ENCODE measurements at regions not wholly inside any gene's neighbourhood (a gene's known extent, or its start where the extent isn't known, plus 50 kb on each side); places are given as distances from the start of the nearest gene placed in this dataset.

DNA sequence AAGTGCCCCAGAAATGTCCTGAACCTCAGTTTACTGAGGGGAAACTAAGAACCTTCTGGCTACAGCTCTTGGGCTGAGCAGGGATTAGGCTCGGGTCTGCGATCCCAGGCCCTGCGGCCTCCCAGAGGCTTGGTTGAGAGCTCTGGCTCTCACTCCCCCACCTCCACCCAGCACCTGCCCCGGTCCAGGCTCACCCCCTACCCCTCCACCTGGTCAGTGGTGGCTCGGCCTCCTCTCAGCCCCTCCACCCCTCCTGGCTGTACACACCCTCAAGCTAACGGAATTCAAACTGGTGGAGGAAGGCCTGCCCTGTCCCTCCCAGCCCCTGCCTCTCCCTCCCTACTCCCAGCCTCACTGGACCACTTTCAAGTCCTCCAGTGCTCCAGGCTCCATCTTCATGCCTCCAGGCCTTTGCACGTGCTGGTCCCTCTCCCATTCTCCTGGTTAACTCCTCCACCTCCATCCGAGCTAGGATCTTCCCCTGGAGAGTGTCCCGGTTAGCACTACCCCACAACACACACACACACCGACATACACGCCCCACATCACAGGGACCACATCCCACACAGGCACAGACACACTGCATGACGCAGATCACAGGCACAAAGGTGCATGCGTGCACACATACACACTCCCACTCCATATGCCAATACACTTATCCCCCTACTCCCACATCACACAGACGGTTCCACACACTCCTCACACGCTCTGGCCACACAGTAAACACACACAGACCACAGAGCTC lies 130.9 kb downstream of the C9orf50 start:
- ATAC-seq (peak; percentile 1 to 11), DNase-seq (peak; percentile 57 to 79 (median 76))
- Histone ChIP-seq H3K4me1 (ENCODE audit: control insufficient read depth, insufficient read depth, low read length) (peaks cover 22% of the 10 kb centered on the region), H3K9me3 (ENCODE audit: control insufficient read depth, low read length) (no peaks in the 10 kb centered on the region), H3K4me3 (ENCODE audit: low read length) (peak overlapping the region; percentile 40), H3K27ac (ENCODE audit: low read length) (peak overlapping the region; percentile 97), H3K27me3 (ENCODE audit: control insufficient read depth, insufficient read depth) (no peaks in the 10 kb centered on the region)
- intact Hi-C loops (cut with DNase I) = loop anchor here (5.0 to 10.0 kb wide), 8 partner anchors 115 to 355 kb away; partner anchors contain the start of gene IER5L (in 2 of the 4)
- 34% methylated on average over 15 of the region's 15 CpGs for WGBS

DNA sequence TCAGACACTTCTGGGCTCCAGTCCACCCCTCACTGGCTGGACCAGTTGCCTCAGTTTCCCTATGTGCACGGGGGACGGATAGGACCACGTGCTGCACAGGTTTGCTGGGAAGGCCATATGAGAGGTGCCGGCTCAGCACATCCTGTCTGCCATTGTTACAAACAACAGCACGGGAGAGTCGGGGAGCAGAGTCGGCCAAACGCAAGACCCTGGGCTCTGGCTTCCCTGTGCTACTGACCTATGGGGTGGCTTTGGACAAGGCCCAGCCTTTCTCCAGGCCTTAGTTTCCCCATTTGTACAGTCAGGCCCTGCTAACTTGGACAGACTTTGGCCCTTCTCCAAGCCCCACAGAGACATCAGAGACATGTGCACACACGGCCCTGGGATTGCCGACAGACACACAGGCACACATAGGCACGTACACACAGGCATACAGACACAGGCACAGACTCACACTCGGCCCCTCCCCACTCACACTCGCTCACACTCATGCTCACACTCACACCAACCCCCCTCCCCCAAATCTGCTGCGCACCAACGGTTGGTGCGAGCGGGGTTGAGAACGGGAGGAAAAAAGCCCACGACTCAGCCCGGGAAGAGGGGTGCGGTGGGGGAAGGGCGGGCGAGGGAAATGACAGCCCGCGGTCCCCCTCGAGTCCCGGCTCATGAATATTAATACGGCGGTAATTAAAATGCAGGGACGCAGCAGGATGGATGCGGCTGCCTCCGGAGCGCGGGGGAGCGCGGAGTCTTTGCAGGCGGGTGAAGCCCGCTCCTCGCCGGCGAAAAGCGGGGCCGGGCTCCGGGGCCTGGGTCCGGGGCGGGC lies 133.0 kb downstream of the C9orf50 start:
- Histone ChIP-seq H3K9me3 (ENCODE audit: control insufficient read depth, low read length) (no peaks in the 10 kb centered on the region), H3K4me1 (ENCODE audit: control insufficient read depth, insufficient read depth, low read length) (peaks cover 27% of the 10 kb centered on the region), H3K4me3 (ENCODE audit: low read length) (peak overlapping the region; percentile 63), H3K27me3 (ENCODE audit: control insufficient read depth, insufficient read depth) (no peaks in the 10 kb centered on the region), H3K27ac (ENCODE audit: low read length) (peak overlapping the region; percentile 86)
- ATAC-seq (peak; percentile 1 to 4), DNase-seq (peak; percentile 74 to 88 (median 85))
- WGBS = 5% methylated on average over 46 of the region's 46 CpGs
- intact Hi-C loops (cut with DNase I) = loop anchor here in 3 of 4 donors (5.0 to 10.0 kb wide), 4 partner anchors 153 to 343 kb away; partner anchors contain the start of gene IER5L (in 1 of the 3)

DNA sequence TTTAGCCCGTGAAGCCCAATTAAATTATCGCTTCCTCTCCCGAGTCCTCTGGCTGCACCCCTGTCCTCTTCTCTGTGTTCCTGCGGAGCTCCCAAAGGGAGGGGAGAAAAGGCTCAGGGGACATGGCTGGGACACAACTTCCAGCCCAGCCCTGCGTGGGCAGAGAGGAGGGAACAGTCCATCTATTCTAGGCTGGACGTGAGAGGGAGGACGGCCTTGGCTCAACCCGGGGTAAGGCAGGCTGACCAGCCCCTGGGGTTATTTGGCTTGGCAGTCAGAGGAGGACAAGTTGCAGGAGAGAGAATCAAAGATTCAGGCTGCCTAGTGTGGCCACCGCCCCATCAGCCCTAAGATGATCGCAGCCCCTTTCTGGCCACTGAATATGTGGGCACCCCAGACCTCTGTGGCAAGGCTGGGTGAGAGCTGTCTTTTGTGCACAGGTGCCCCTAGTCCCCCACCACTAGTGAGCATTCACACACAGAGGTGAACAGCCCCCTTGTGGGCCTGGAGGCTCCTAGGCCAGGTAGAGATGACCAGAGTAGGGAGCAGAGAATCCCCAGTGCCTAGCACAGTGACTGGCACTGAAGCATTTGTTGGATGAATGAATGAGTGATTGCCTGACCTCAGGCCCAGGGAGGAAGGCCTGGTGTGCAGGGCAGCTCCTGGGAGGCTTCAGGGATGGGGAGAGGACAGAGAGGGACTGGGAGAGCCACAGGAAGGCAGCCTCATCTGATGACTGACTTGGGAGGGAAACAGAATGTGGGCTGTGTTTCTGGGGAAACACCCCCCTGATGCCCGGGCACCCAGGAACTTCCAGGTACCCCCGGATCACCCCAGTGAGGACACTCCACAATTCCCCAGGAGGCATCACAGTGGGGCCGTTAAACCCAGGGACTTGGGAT lies 133.9 kb downstream of the C9orf50 start:
- peak overlapping the region; percentile 86 for H3K27ac ChIP-seq (ENCODE audit: low read length)
- H3K4me3 ChIP-seq (ENCODE audit: low read length) = no peak overlapping the region
- no peaks in the 10 kb centered on the region for H3K9me3 ChIP-seq (ENCODE audit: control insufficient read depth, low read length)
- DNase-seq (peak; percentile 94 to 96 (median 95)), ATAC-seq (peak; percentile 45 to 54)
- no peaks in the 10 kb centered on the region for H3K27me3 ChIP-seq (ENCODE audit: control insufficient read depth, insufficient read depth)
- H3K4me1 ChIP-seq (ENCODE audit: control insufficient read depth, insufficient read depth, low read length) = peaks cover 29% of the 10 kb centered on the region
- WGBS = 45% methylated on average over 13 of the region's 13 CpGs
- intact Hi-C loops (cut with DNase I) = loop anchor here in 3 of 4 donors (5.0 to 10.0 kb wide), 4 partner anchors 152 to 342 kb away; partner anchors contain the start of gene IER5L (in 1 of the 3)

DNA sequence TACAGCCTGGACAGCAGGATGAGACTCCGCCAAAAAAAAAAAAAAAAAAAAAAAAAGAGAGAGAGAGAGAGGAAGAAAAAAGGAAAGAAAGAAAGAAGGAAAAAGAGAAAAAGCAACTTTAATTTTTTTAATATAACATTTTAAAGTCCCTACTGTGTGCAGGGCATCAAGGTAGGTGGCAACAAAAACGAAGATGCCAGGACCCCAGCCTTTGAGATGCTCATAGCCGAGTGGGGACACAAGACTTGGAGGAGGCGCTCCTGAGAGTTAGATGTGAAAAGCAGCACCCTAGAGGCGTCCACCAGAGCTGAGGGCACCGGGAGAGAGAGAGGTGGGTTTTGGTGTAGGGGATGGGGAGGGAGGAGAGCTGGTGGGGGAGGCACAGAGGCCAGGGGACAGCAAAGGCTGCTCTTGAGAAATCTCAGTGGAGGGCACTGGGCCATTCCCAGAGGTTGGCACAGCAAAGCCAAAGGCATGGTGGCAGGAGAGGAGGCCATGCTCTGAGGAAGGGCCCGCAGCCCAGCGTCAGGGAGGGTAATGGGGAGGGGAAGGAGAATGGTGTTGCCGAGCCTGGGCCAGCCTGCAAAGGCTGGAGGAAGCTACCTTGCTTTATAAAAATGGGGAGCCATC lies 135.6 kb downstream of the C9orf50 start:
- Histone ChIP-seq H3K4me1 (ENCODE audit: control insufficient read depth, insufficient read depth, low read length) (peaks cover 29% of the 10 kb centered on the region), H3K27me3 (ENCODE audit: control insufficient read depth, insufficient read depth) (no peaks in the 10 kb centered on the region), H3K4me3 (ENCODE audit: low read length) (no peak overlapping the region), H3K27ac (ENCODE audit: low read length) (peak overlapping the region; percentile 59), H3K9me3 (ENCODE audit: control insufficient read depth, low read length) (no peaks in the 10 kb centered on the region)
- DNase-seq (peak in 2 of 3 donors; percentile 48 to 51), ATAC-seq (no peak)
- WGBS = 75% methylated on average over 9 of the region's 9 CpGs
- intact Hi-C loops (cut with DNase I) = loop anchor here in 3 of 4 donors (5.0 to 10.0 kb wide), 4 partner anchors 150 to 340 kb away; partner anchors contain the start of gene IER5L (in 1 of the 3)

DNA sequence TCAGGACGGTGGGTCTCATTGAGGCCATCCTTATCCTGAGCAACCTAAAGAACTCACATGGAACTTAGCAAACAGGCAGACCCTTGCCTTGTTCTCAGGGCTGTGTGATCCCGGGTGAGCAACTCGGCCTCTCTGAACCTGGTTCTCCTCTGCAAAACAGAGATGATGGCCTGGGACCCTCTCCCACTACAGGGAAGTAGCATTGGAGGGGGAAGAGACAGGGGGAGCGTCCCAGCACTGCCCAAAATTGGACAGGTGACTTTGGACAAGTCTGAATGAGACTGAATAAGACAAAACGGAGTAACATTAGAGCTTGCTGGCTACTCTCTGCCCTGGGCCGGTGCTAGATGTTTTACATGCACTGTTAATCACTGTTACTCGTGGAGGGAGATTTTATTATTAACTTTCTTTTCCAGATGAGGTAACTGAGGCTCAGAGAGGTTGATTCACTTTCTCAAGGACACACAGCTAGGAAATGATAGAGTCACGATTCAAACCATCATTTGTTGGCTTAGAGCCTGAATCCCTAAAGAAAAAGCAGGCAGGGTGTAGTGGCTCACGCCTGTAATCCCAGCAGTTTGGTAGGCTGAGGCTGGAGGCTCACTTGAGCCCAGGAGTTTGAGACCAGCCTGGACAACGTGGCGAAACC lies 136.4 kb downstream of the C9orf50 start:
- DNase-seq = no peak
- H3K27ac ChIP-seq (ENCODE audit: low read length) = peak overlapping the region; percentile 100
- H3K4me1 ChIP-seq (ENCODE audit: control insufficient read depth, insufficient read depth, low read length) = peaks cover 25% of the 10 kb centered on the region
- no peak overlapping the region for H3K4me3 ChIP-seq (ENCODE audit: low read length)
- ATAC-seq = no peak
- intact Hi-C loops (cut with DNase I) = loop anchor here in 3 of 4 donors (5.0 to 10.0 kb wide), 4 partner anchors 72 to 340 kb away; no protein-coding TSS in a partner anchor
- WGBS = 78% methylated on average over 11 of the region's 11 CpGs
- no peaks in the 10 kb centered on the region for H3K27me3 ChIP-seq (ENCODE audit: control insufficient read depth, insufficient read depth)
- no peaks in the 10 kb centered on the region for H3K9me3 ChIP-seq (ENCODE audit: control insufficient read depth, low read length)

DNA sequence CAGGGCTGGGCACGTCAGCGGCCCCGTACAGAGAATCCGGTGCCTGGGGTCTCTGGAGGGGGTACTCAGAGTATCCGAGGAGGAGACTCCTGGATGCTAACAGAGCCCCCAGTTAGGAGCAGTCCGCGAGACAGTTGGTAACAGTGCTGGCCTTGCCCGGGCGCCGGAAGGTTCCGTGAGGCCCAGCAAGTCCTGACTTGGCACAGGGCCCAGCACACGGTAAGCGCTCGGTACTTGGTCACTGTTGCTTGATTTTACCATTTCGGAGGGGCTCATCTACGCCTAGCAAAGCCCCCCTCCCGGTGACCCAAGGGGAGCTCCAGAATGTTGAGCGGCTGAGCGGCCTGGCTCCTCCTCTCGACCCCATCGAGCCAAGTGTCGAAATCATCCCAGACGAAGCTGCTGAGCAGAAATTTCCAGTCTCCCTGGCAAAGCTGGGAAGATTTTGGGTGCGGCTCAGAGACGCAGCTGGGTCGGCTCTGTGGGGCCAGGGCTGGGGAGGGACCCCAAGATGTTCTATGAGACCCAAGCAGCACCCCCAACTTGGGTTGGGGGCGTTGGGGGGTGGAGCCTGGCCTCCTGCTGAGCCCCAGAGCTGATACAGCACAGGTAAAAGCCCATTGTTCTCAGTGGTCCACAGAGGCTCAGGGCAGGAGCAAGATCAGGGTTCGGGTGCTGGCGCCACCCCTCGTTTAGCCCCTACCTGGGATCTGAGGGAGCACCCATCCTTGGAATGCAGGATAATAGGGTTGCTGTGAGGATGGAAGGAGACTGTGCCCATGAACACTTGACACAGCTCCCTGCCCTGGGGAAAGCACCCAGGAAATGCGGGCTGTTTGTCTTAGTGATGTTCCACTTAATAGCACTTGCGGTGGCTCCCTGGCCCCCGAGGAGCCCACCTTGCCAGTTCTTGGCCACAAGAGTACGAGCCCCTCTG lies 137.2 kb downstream of the C9orf50 start:
- Histone ChIP-seq H3K27ac (ENCODE audit: low read length) (peak overlapping the region; percentile 100), H3K4me3 (ENCODE audit: low read length) (peak overlapping the region; percentile 77), H3K27me3 (ENCODE audit: control insufficient read depth, insufficient read depth) (no peaks in the 10 kb centered on the region), H3K9me3 (ENCODE audit: control insufficient read depth, low read length) (no peaks in the 10 kb centered on the region), H3K4me1 (ENCODE audit: control insufficient read depth, insufficient read depth, low read length) (peaks cover 25% of the 10 kb centered on the region)
- intact Hi-C loops (cut with DNase I) = loop anchor here in 3 of 4 donors (5.0 to 10.0 kb wide), 4 partner anchors 71 to 339 kb away; no protein-coding TSS in a partner anchor
- peak; percentile 93 to 96 (median 95) for DNase-seq
- peak; percentile 61 to 63 for ATAC-seq
- 15% methylated on average over 34 of the region's 34 CpGs for WGBS

DNA sequence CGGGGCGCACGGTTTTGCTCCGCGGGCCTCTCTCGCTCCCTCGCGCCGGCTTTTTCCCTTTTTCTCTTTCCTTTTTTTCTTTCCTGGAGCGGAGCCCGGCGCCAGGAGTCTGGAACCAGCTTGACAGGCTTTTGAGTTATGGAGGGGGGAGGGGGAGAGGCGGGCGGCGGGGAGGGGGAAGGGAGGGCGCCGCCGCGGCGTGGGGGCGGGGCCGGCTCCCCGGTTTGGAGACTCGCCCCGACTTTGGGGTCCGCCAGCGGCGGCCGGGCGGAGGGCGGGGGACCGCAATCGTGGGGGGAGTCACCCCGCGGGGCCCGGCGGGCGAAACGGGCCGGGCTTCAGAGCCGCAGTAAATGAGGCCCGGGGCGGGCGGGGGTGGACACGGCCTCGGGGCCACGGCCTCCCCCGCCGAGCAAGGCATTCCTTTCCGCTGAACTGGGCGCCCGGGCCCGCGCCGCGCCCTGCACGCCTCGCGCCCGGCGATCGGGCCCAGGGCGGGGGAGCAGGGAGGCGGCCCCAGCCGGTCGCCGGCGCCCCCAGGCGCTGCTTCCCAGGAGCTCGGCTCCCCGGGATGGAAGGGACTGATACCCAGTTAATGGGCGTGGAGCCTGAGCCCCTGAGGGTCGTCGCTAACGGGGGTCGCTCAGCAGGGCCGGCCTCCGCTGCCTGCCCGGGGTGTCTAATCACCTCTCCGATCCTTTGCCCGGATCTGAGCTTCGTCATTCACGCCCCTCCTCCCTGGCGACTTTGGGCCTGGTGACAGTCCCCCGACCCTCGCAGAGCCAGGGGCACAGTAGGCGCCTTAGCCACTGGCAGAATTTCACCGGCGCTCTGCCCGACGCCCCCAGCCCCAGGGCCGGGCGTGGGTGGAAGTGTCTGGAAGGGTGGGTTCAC lies 138.1 kb downstream of the C9orf50 start:
- Histone ChIP-seq H3K27me3 (ENCODE audit: control insufficient read depth, insufficient read depth) (no peaks in the 10 kb centered on the region), H3K9me3 (ENCODE audit: control insufficient read depth, low read length) (no peaks in the 10 kb centered on the region), H3K4me3 (ENCODE audit: low read length) (peak overlapping the region; percentile 77), H3K4me1 (ENCODE audit: control insufficient read depth, insufficient read depth, low read length) (peaks cover 23% of the 10 kb centered on the region), H3K27ac (ENCODE audit: low read length) (peak overlapping the region; percentile 100)
- intact Hi-C loops (cut with DNase I) = loop anchor here in 3 of 4 donors (5.0 to 10.0 kb wide), 4 partner anchors 70 to 338 kb away; no protein-coding TSS in a partner anchor
- ATAC-seq (peak; percentile 72 to 73), DNase-seq (peak; percentile 90 to 95 (median 95))
- WGBS = under 1% methylated on average over 93 of the region's 93 CpGs

DNA sequence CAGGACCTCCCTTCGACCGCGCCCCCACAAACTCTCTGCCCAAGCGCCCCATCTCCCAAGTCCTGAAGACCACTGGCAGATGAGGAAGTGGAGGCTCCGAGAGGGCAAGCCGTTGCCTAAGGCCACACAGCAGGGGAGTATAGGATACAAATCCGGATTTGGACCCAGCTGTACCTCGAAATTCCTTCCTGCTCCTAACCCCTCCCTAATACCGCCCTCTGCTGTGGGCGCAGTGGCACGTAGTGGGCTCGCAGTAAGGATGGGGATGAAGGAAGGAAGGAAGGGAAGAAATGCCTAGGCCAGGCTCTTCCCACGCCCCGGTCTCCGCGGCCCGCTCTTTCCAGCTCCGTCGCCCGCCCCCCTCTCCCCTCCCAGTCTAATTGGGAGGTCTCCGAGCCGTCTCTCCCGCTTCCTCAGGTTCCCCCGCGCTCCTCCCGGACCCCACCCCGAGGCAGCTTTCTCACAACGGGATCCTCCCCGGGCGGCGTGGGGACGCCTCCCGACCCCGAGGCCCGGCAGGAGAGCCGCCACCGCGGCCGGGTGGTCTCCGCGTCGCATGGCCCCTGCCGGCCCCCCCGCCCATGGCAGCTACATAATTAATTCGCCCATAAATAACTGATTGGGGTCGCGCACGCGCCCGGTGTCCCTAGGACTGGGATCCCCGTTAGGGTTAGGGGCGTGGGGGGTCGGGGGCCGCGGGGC lies 138.9 kb downstream of the C9orf50 start:
- Histone ChIP-seq H3K4me3 (ENCODE audit: low read length) (peak overlapping the region; percentile 77), H3K27ac (ENCODE audit: low read length) (peak overlapping the region; percentile 98), H3K9me3 (ENCODE audit: control insufficient read depth, low read length) (no peaks in the 10 kb centered on the region), H3K4me1 (ENCODE audit: control insufficient read depth, insufficient read depth, low read length) (peaks cover 16% of the 10 kb centered on the region), H3K27me3 (ENCODE audit: control insufficient read depth, insufficient read depth) (no peaks in the 10 kb centered on the region)
- DNase-seq (peak; percentile 70 to 89 (median 89)), ATAC-seq (peak; percentile 2 to 15)
- intact Hi-C loops (cut with DNase I) = loop anchor here in 3 of 4 donors (5.0 to 10.0 kb wide), 4 partner anchors 70 to 337 kb away; no protein-coding TSS in a partner anchor
- WGBS = 11% methylated on average over 55 of the region's 55 CpGs

Data from right cardiac atrium (tissue), 5 donors.